ENCODE measurements at regions not wholly inside any gene's neighbourhood (a gene's known extent, or its start where the extent isn't known, plus 50 kb on each side); places are given as distances from the start of the nearest gene placed in this dataset.

DNA sequence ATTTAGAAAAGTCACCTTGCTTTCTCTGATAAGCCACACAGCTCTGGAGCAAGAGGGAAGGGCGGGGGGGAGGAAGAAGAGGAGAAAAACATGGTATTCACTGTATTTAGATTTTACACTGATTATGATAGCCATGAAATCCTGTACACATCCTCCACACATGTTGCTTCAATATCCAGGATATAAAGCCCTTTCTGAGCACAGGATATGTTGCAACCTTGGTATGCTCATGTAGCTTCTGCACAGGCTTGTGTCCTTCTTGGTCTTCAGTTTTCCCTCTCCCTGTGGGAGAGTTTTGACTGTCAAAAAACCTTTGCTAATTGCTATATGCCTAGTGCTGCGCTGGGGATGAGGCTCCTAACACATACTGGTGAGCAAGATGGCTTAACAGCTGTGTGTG lies 61.9 kb upstream of the DAPP1 start:
- no peak for DNase-seq (ENCODE audit: low read depth)
- ChIA-PET POLR2A (no interaction called here), CTCF (no interaction called here)
- H3K4me3 ChIP-seq (ENCODE audit: low read depth, low read length), result no peak overlapping the region
- TF ChIP-seq, protein P1, sequence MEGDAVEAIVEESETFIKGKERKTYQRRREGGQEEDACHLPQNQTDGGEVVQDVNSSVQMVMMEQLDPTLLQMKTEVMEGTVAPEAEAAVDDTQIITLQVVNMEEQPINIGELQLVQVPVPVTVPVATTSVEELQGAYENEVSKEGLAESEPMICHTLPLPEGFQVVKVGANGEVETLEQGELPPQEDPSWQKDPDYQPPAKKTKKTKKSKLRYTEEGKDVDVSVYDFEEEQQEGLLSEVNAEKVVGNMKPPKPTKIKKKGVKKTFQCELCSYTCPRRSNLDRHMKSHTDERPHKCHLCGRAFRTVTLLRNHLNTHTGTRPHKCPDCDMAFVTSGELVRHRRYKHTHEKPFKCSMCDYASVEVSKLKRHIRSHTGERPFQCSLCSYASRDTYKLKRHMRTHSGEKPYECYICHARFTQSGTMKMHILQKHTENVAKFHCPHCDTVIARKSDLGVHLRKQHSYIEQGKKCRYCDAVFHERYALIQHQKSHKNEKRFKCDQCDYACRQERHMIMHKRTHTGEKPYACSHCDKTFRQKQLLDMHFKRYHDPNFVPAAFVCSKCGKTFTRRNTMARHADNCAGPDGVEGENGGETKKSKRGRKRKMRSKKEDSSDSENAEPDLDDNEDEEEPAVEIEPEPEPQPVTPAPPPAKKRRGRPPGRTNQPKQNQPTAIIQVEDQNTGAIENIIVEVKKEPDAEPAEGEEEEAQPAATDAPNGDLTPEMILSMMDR (IDR thresholded peaks at IDR 0.05; ENCODE audit: insufficient read depth, low read depth, low read length), result no peak
- no peaks in the 10 kb centered on the region for H3K36me3 ChIP-seq (ENCODE audit: control insufficient read depth, insufficient read depth, low read length)
- H3K27me3 ChIP-seq (ENCODE audit: control insufficient read depth, insufficient read depth, low read length), result no peaks in the 10 kb centered on the region

DNA sequence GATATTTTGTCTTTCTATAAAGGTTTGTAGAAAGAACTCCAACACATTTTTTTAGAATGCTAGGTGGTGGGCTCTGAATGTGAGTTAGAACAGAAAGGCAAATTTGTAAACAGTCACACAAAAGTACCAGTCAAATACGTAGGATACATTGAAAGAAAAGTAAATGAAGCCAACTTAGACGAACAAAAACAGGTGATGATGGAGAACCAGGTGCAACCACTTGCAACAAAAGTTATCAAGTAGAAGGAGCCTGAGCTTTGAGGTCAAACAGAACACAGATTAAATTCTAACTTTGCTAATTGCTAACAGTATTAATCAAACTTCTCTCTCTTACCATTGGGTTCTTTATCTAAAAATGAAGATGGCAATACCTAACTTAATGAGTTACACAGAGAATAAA lies 62.7 kb upstream of the DAPP1 start:
- TF ChIP-seq, protein P1 (IDR thresholded peaks at IDR 0.05; ENCODE audit: insufficient read depth, low read depth, low read length), result no peak
- H3K4me3 ChIP-seq (ENCODE audit: low read depth, low read length), result no peak overlapping the region
- DNase-seq (ENCODE audit: low read depth), result no peak
- ChIA-PET CTCF (no interaction called here), POLR2A (no interaction called here)
- no peaks in the 10 kb centered on the region for H3K36me3 ChIP-seq (ENCODE audit: control insufficient read depth, insufficient read depth, low read length)
- no peaks in the 10 kb centered on the region for H3K27me3 ChIP-seq (ENCODE audit: control insufficient read depth, insufficient read depth, low read length)

DNA sequence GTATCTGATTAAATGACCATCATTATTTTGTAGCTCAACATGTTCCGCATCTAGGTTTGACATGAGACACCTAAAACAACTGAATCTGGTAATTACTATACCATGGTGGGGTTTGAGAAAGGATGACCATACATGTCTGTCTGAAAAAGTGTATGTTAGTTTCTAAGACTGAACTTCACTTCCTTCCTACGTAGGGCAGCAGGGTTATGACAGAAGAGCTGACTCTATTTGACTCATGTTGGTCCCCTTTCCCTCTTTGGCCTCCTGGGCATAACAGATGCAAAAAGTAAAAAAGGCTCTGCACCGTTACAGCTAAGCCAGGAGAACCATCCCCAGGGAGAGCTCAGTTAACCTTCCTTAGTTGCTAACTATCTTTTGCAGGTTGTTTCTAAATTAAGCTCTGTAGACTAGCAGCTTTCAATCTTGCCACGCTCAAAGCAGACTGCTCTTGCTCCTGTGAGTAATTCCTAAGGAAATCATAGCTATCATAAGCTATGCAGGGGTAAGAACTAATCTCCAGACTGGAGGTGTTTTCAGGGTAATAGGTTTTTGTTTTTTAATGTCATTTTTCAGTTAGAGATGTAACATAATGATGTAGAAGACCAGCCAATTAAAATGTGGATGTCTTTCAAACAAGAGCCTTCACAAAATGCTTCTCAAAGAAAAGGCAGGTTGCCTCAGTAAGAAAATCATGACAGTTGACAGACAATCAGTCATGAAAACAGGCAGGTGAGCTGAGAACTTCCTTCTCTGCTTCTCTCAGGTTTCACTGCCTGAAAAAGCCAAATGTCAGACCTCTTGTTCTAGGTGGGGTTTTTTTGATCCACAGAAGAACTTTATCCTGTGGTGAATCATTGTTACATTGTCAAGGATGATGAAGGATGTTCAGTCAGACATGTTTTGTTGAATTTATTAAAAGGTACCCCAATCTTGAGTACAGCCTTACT lies 66.9 kb upstream of the DAPP1 start:
- ChIA-PET CTCF (interaction anchor here (0.8 kb wide), 1 partner anchor 12 kb away, joined by 3 read pairs; no protein-coding TSS in a partner anchor), POLR2A (no interaction called here)

DNA sequence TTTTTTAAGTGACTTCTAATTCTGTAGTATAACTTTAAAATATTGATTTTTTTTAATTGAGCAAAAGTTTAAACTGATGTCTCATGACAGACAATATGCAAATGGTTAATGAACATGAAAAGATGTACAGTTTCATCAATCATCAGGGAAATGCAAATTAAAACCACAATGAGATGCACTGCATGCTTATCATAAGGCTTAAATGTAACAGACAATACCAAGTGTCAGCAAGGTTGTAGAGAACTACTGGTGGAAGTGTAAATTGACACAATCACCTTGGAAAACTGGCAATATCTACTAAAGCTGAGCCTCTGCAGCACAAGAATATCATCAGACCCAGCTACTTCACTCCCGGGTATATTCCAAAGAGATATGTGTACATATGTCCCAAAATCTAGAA lies 70.2 kb upstream of the DAPP1 start:
- no peak for DNase-seq (ENCODE audit: low read depth)
- Histone ChIP-seq H3K36me3 (ENCODE audit: control insufficient read depth, insufficient read depth, low read length) (no peaks in the 10 kb centered on the region), H3K27me3 (ENCODE audit: control insufficient read depth, insufficient read depth, low read length) (no peaks in the 10 kb centered on the region), H3K4me3 (ENCODE audit: low read depth, low read length) (no peak overlapping the region)
- CTCF ChIA-PET, result no interaction called here
- POLR2A ChIA-PET, result no interaction called here
- TF ChIP-seq, protein P1 (IDR thresholded peaks at IDR 0.05; ENCODE audit: insufficient read depth, low read depth, low read length), result no peak

More for the DNA sequence above, 66.9 kb upstream of the DAPP1 start:
- Histone ChIP-seq H3K4me3 (ENCODE audit: low read depth, low read length) (no peak overlapping the region), H3K27me3 (ENCODE audit: control insufficient read depth, insufficient read depth, low read length) (no peaks in the 10 kb centered on the region), H3K36me3 (ENCODE audit: control insufficient read depth, insufficient read depth, low read length) (no peaks in the 10 kb centered on the region)
- TF ChIP-seq, protein P1 (IDR thresholded peaks at IDR 0.05; ENCODE audit: insufficient read depth, low read depth, low read length), result no peak
- DNase-seq (ENCODE audit: low read depth), result no peak

DNA sequence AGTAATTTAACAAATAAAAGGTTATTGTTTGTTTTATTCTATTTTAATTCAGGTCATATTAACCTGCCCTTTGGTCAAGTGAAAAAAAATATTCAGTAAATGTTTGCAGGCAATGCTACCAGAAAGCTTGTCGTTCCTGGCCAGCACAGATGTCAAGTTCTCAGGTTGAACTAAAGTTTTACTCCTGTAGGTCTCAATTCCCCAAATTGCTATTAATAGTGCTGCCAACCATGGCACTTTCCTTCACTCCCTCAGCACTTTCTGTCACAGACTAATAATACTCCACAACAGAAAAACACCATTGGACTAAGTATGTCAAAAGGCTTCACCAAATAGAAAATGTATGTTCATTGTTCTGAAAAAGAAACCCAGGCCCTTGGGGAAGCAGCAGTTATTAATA lies 79.2 kb upstream of the C4orf54 start:
- no peak for DNase-seq (ENCODE audit: low read depth)
- Histone ChIP-seq H3K4me3 (ENCODE audit: low read depth, low read length) (no peak overlapping the region), H3K36me3 (ENCODE audit: control insufficient read depth, insufficient read depth, low read length) (no peaks in the 10 kb centered on the region), H3K27me3 (ENCODE audit: control insufficient read depth, insufficient read depth, low read length) (no peaks in the 10 kb centered on the region)
- TF ChIP-seq, protein P1 (IDR thresholded peaks at IDR 0.05; ENCODE audit: insufficient read depth, low read depth, low read length), result no peak
- POLR2A ChIA-PET, result no interaction called here
- CTCF ChIA-PET, result no interaction called here
